H1 (cell line): ENCODE measurements at regions not wholly inside any gene's neighbourhood (a gene's known extent, or its start where the extent isn't known, plus 50 kb on each side); places are given as distances from the start of the nearest gene placed in this dataset.

Experiments
- CTCF ChIA-PET: fragments of 300-600 bp; sonication (Branson Sonifier 250); formaldehyde crosslinking; loops from one replicate; lab custom pipeline; 2021; ENCODE audit not compliant: partially characterized antibody; lab: Charles Lee
- POLR2A ChIA-PET: fragments of 300-600 bp; sonication (Branson Sonifier 250); formaldehyde crosslinking; loops from one replicate; lab custom pipeline; 2021; ENCODE audit warnings: inconsistent platforms; ENCODE audit not compliant: partially characterized antibody; lab: Charles Lee
- DNase-seq, 2 experiments: peaks; one replicate each; pipeline versions ENCODE4 v3.0.0 to v3.0.0-alpha.2; 2010 to 2022; ENCODE audit warnings: low spot score in 2 of 2, low read depth in 1 of 2, mixed read lengths in 1 of 2
- FAIRE-seq: peaks from 2 replicates; lab custom pipeline; 2011; peaks lifted over from hg19 to GRCh38; lab: Jason Lieb, UNC
- H2AFZ ChIP-seq: 2 replicates; pipeline ENCODE4 v1.8.1; 2012; ENCODE audit warnings: low read length, inconsistent platforms
- H2AK5ac ChIP-seq: 2 replicates; pipeline ENCODE4 v1.6.1; 2013; ENCODE audit warnings: low read depth, low read length
- H2BK120ac ChIP-seq: replicated peaks from 2 replicates; pipeline ENCODE3; 2013; ENCODE audit warnings: low read depth, low read length, inconsistent platforms
- H2BK12ac ChIP-seq: 2 replicates; pipeline ENCODE4 v1.6.1; 2013; ENCODE audit warnings: low read depth, low read length
- H2BK15ac ChIP-seq: 2 replicates; pipeline ENCODE4 v1.6.1; 2013; ENCODE audit warnings: low read length
- H2BK20ac ChIP-seq: 2 replicates; pipeline ENCODE4 v1.6.1; 2013; ENCODE audit warnings: low read length
- H2BK5ac ChIP-seq: 2 replicates; pipeline ENCODE4 v1.6.1; 2013; ENCODE audit warnings: low read depth, low read length
- H3K14ac ChIP-seq: 2 replicates; pipeline ENCODE4 v1.6.1; 2013; ENCODE audit warnings: inconsistent platforms; ENCODE audit not compliant: insufficient read length
- H3K18ac ChIP-seq: 2 replicates; pipeline ENCODE4 v1.6.1; 2013; ENCODE audit warnings: low read length; ENCODE audit errors: extremely low read depth
- H3K23ac ChIP-seq: 2 replicates; pipeline ENCODE4 v1.6.1; 2013; ENCODE audit warnings: inconsistent platforms; ENCODE audit not compliant: insufficient read length
- H3K23me2 ChIP-seq: 2 replicates; pipeline ENCODE4 v1.6.1; 2013; ENCODE audit warnings: low read depth, low read length
- H3K27ac ChIP-seq: 2 replicates; pipeline ENCODE4 v1.6.1; 2011; ENCODE audit warnings: low read depth, low read length, inconsistent platforms
- H3K27me3 ChIP-seq, 4 experiments: replicated peaks in 1 of 4; 1 replicate in 1 of 4; 2 replicates in 3 of 4; pipeline versions ENCODE4 v1.6.1 to v1.8.1; 2011 to 2013; ENCODE audit warnings: low read length in 3 of 4, mild to moderate bottlenecking in 3 of 4, inconsistent platforms in 2 of 4, mixed read lengths in 2 of 4, moderate library complexity in 1 of 4; ENCODE audit not compliant: control insufficient read depth in 3 of 4, insufficient read depth in 3 of 4; ENCODE audit errors: extremely low read depth in 1 of 4
- H3K36me3 ChIP-seq, 4 experiments: 2 replicates each; pipeline versions ENCODE4 v1.6.1 to v1.8.1; 2011 to 2013; ENCODE audit warnings: mild to moderate bottlenecking in 4 of 4, low read length in 3 of 4, moderate library complexity in 2 of 4, control low read depth in 1 of 4, inconsistent platforms in 1 of 4; ENCODE audit not compliant: insufficient read depth in 4 of 4, control insufficient read depth in 2 of 4
- H3K4ac ChIP-seq: replicated peaks from 2 replicates; pipeline ENCODE3; 2013; ENCODE audit warnings: low read length, low read depth, mixed read lengths, inconsistent platforms; ENCODE audit not compliant: insufficient read length
- H3K4me1 ChIP-seq, 4 experiments: replicated peaks in 1 of 4; 1 replicate in 1 of 4; 2 replicates in 3 of 4; pipeline versions ENCODE4 v1.6.1 to v1.8.1; 2011 to 2013; ENCODE audit warnings: low read length in 3 of 4, inconsistent platforms in 2 of 4, mixed read lengths in 1 of 4; ENCODE audit not compliant: insufficient read depth in 4 of 4, control insufficient read depth in 3 of 4
- H3K4me2 ChIP-seq, 2 experiments: 2 replicates each; pipeline versions ENCODE4 v1.6.1 to v1.8.1; 2011 to 2013; ENCODE audit warnings: low read depth in 2 of 2, low read length in 2 of 2, control low read depth in 1 of 2, inconsistent platforms in 1 of 2, mild to moderate bottlenecking in 1 of 2; ENCODE audit not compliant: insufficient read depth in 1 of 2
- H3K4me3 ChIP-seq, 4 experiments: fragments of 200-600, 300-600 bp in 1 of 4; sonication (generic), shearing (Covaris generic), sonication (Bioruptor Twin) in 1 of 4; 2 replicates each; pipeline versions ENCODE4 v1.5.1 to v1.8.1; 2011 to 2016; ENCODE audit warnings: low read length in 4 of 4, low read depth in 3 of 4, control low read depth in 2 of 4, inconsistent platforms in 2 of 4, mild to moderate bottlenecking in 2 of 4, mixed read lengths in 1 of 4, moderate library complexity in 1 of 4; ENCODE audit not compliant: insufficient read depth in 2 of 4; ENCODE audit errors: extremely low read depth in 1 of 4
- H3K56ac ChIP-seq: replicated peaks from 2 replicates; pipeline ENCODE3; 2013; ENCODE audit warnings: low read depth, mild to moderate bottlenecking, mixed read lengths, low read length, inconsistent platforms; ENCODE audit not compliant: insufficient read length
- H3K79me1 ChIP-seq: 2 replicates; pipeline ENCODE4 v1.6.1; 2013; ENCODE audit warnings: low read depth, low read length, control low read depth
- H3K79me2 ChIP-seq, 2 experiments: 2 replicates each; pipeline versions ENCODE4 v1.6.1 to v1.8.1; 2012 to 2013; ENCODE audit warnings: low read length in 2 of 2, mild to moderate bottlenecking in 2 of 2, inconsistent platforms in 1 of 2; ENCODE audit not compliant: insufficient read depth in 2 of 2, control insufficient read depth in 1 of 2
- H3K9ac ChIP-seq, 4 experiments: replicated peaks in 1 of 4; 1 replicate in 1 of 4; 2 replicates in 3 of 4; pipeline versions ENCODE4 v1.6.1 to v1.8.1; 2011 to 2013; ENCODE audit warnings: low read depth in 3 of 4, low read length in 3 of 4, control low read depth in 2 of 4, mild to moderate bottlenecking in 2 of 4, moderate library complexity in 2 of 4, inconsistent platforms in 1 of 4; ENCODE audit errors: extremely low read depth in 1 of 4
- H3K9me3 ChIP-seq, 2 experiments: 2 replicates each; pipeline versions ENCODE4 v1.6.1 to v1.8.1; 2012 to 2013; ENCODE audit warnings: mild to moderate bottlenecking in 2 of 2, moderate library complexity in 2 of 2, control low read depth in 1 of 2, inconsistent platforms in 1 of 2, low read depth in 1 of 2, low read length in 1 of 2, mixed read lengths in 1 of 2; ENCODE audit not compliant: insufficient read depth in 2 of 2
- H4K20me1 ChIP-seq, 2 experiments: replicated peaks in 1 of 2; 2 replicates each; pipeline versions ENCODE3 to v1.8.1; 2011 to 2013; ENCODE audit warnings: inconsistent platforms in 2 of 2, low read length in 2 of 2, mild to moderate bottlenecking in 1 of 2; ENCODE audit not compliant: insufficient read depth in 2 of 2, control insufficient read depth in 1 of 2
- H4K5ac ChIP-seq: 2 replicates; pipeline ENCODE4 v1.6.1; 2013; ENCODE audit warnings: low read length, low read depth, mixed read lengths, inconsistent platforms; ENCODE audit not compliant: insufficient read length
- H4K8ac ChIP-seq: 2 replicates; pipeline ENCODE4 v1.8.0; 2013; ENCODE audit warnings: mild to moderate bottlenecking, moderate library complexity, low read length, inconsistent platforms; ENCODE audit not compliant: insufficient read depth; ENCODE audit errors: extremely low read depth
- H4K91ac ChIP-seq: replicated peaks from 2 replicates; pipeline ENCODE3; 2013; ENCODE audit warnings: low read length, mixed read lengths, inconsistent platforms; ENCODE audit not compliant: insufficient read length
- E2F6 ChIP-seq: IDR thresholded peaks from 2 replicates; pipeline ENCODE4 v1.6.1; 2012; ENCODE audit warnings: inconsistent platforms
- YY1 ChIP-seq: IDR thresholded peaks from 2 replicates; pipeline ENCODE4 v1.6.1; 2011; ENCODE audit warnings: low read depth, mild to moderate bottlenecking, low read length
- WGBS, 2 experiments: shearing (Covaris generic) in 1 of 2; methylation state at CpG; one replicate each; pipeline versions ENCODE4 v1.1.6 to v1.1.7; 2013 to 2015; ENCODE audit warnings: low lambda C conversion rate in 2 of 2, mixed read lengths in 2 of 2, inconsistent platforms in 1 of 2, low coverage in 1 of 2, missing lambda C conversion rate in 1 of 2; ENCODE audit not compliant: insufficient replicate concordance in 2 of 2, insufficient coverage in 1 of 2, insufficient read length in 1 of 2; ENCODE audit errors: extremely low coverage in 1 of 2, missing lambda C conversion rate in 1 of 2; 5-methylcytosine and 5-hydroxymethylcytosine counted together

- H3K9ac ChIP-seq = no peak overlapping the region
- no peak overlapping the region for H3K56ac ChIP-seq
- CTCF ChIA-PET = interaction anchor here (1.0 to 1.6 kb wide), 2 partner anchors 16 to 82 kb away, joined by 3 to 8 read pairs; no protein-coding TSS in a partner anchor
- no peaks in the 10 kb centered on the region for H3K79me1 ChIP-seq
- H2BK15ac ChIP-seq = no peak overlapping the region
- H3K23me2 ChIP-seq = no peaks in the 10 kb centered on the region
- no peak overlapping the region for H3K4ac ChIP-seq
- H2AFZ ChIP-seq = no peak overlapping the region
- no peak overlapping the region for H3K4me3 ChIP-seq
- no peaks in the 10 kb centered on the region for H3K79me2 ChIP-seq
- H3K23ac ChIP-seq = no peak overlapping the region
- H3K4me2 ChIP-seq = no peak overlapping the region
- H4K8ac ChIP-seq = no peak overlapping the region
- H2BK12ac ChIP-seq = no peak overlapping the region
- POLR2A ChIA-PET = no interaction called here
- H3K36me3 ChIP-seq = no peaks in the 10 kb centered on the region
- no peak overlapping the region for H2BK5ac ChIP-seq
- no peak overlapping the region for H3K27ac ChIP-seq
- no peak for DNase-seq
- no peak overlapping the region for H4K5ac ChIP-seq
- WGBS, 2 experiments = 88% methylated on average over 2 of the region's 2 CpGs; no CpG with 5 or more reads in 1 of the 2 experiments
- no peaks in the 10 kb centered on the region for H4K20me1 ChIP-seq
- H3K27me3 ChIP-seq = no peaks in the 10 kb centered on the region
- H3K18ac ChIP-seq = no peak overlapping the region
- no peak overlapping the region for H2AK5ac ChIP-seq
- H3K4me1 ChIP-seq = no peaks in the 10 kb centered on the region; a peak in 1 of 7 replicates
- no peaks in the 10 kb centered on the region for H3K9me3 ChIP-seq
- FAIRE-seq = no peak
- no peak overlapping the region for H2BK120ac ChIP-seq
- H2BK20ac ChIP-seq = no peak overlapping the region
- no peak overlapping the region for H4K91ac ChIP-seq
- H3K14ac ChIP-seq = no peak overlapping the region
- no peak for TF ChIP-seq YY1
- no peak for TF ChIP-seq E2F6
Measured at GRCh38 chr19:28136796-28137195, 1076.2 kb downstream of the UQCRFS1 start.
